Endothelial cell of umbilical vein (primary cell): ENCODE measurements at regions not wholly inside any gene's neighbourhood (a gene's known extent, or its start where the extent isn't known, plus 50 kb on each side); places are given as distances from the start of the nearest gene placed in this dataset.

Source experiments
- BruUV-seq: library from RNA; stranded (reverse); fragments of 400-500 nt; replicated peaks from 2 replicates; lab custom pipeline; 2021; lab: Mats Ljungman, UMichigan
- CTCF ChIA-PET: fragments of 300-600, 350-600 bp; sonication (Branson Sonifier 250); formaldehyde crosslinking; loops from one replicate; lab custom pipeline; 2021; ENCODE audit warnings: antibody characterized with exemption, inconsistent platforms; lab: Charles Lee
- POLR2A ChIA-PET: fragments of 300-600, 350-600 bp; sonication (Branson Sonifier 250); formaldehyde crosslinking; loops from one replicate; lab custom pipeline; 2021; ENCODE audit warnings: antibody characterized with exemption, inconsistent platforms; lab: Charles Lee
- DNase-seq: peaks from one replicate; pipeline ENCODE4 v3.0.0-alpha.2; 2011; ENCODE audit warnings: low read depth, low spot score
- FAIRE-seq: peaks from 2 replicates; lab custom pipeline; 2011; peaks lifted over from hg19 to GRCh38; lab: Jason Lieb, UNC
- H2AFZ ChIP-seq: 2 replicates; pipeline ENCODE4 v1.6.0; 2012; ENCODE audit warnings: low read depth, low read length, control low read depth, inconsistent platforms
- H3K27ac ChIP-seq: 2 replicates; pipeline ENCODE4 v1.5.1; 2011; ENCODE audit warnings: low read depth, mild to moderate bottlenecking, control low read depth, low read length, moderate library complexity; ENCODE audit not compliant: insufficient read depth
- H3K27me3 ChIP-seq, 2 experiments: 2 replicates each; pipeline versions ENCODE4 v1.6.0 to v1.6.1; 2011; ENCODE audit warnings: low read length in 2 of 2, mixed read lengths in 1 of 2; ENCODE audit not compliant: control insufficient read depth in 2 of 2, insufficient read depth in 2 of 2
- H3K36me3 ChIP-seq, 2 experiments: 2 replicates in 1 of 2; 3 replicates in 1 of 2; pipeline ENCODE4 v1.5.1; 2011; ENCODE audit warnings: low read length in 2 of 2, mild to moderate bottlenecking in 1 of 2, moderate library complexity in 1 of 2; ENCODE audit not compliant: control insufficient read depth in 2 of 2, insufficient read depth in 2 of 2; ENCODE audit errors: extremely low read depth in 1 of 2
- H3K4me1 ChIP-seq: 3 replicates; pipeline ENCODE4 v1.5.1; 2011; ENCODE audit warnings: mild to moderate bottlenecking, low read length; ENCODE audit not compliant: control insufficient read depth, insufficient read depth; ENCODE audit errors: extremely low read depth
- H3K4me2 ChIP-seq: 2 replicates; pipeline ENCODE4 v1.6.1; 2011; ENCODE audit warnings: low read length, control low read depth, mixed read lengths; ENCODE audit not compliant: insufficient read depth
- H3K4me3 ChIP-seq, 3 experiments: fragments of 200-600 bp in 1 of 3; sonication (generic), shearing (Covaris generic) in 1 of 3; replicated peaks in 1 of 3; 2 replicates each; pipeline ENCODE4 v1.5.1; 2011 to 2016; ENCODE audit warnings: control low read depth in 3 of 3, low read length in 3 of 3, mild to moderate bottlenecking in 2 of 3, inconsistent platforms in 1 of 3, low read depth in 1 of 3, moderate library complexity in 1 of 3; ENCODE audit not compliant: insufficient read depth in 1 of 3
- H3K79me2 ChIP-seq: 2 replicates; pipeline ENCODE4 v1.6.0; 2012; ENCODE audit warnings: low read length, inconsistent platforms; ENCODE audit not compliant: control insufficient read depth, insufficient read depth
- H3K9ac ChIP-seq: replicated peaks from 2 replicates; pipeline ENCODE3; 2011; ENCODE audit warnings: low read length, control low read depth; ENCODE audit not compliant: insufficient read depth; ENCODE audit errors: extremely low read depth
- H3K9me1 ChIP-seq: replicated peaks from 3 replicates; pipeline ENCODE4 v1.6.0; 2011; ENCODE audit warnings: mild to moderate bottlenecking, low read length; ENCODE audit not compliant: control insufficient read depth, insufficient read depth; ENCODE audit errors: extremely low read depth
- H3K9me3 ChIP-seq: replicated peaks from 2 replicates; pipeline ENCODE4 v1.5.1; 2012; ENCODE audit warnings: low read length, inconsistent platforms; ENCODE audit not compliant: control insufficient read depth, insufficient read depth
- H4K20me1 ChIP-seq: replicated peaks from 2 replicates; pipeline ENCODE3; 2011; ENCODE audit warnings: mild to moderate bottlenecking, low read length; ENCODE audit not compliant: control insufficient read depth, insufficient read depth; ENCODE audit errors: extremely low read depth
- EZH2 ChIP-seq: IDR thresholded peaks from 2 replicates; pipeline ENCODE4 v1.6.1; 2012; ENCODE audit warnings: borderline replicate concordance, low read depth, mild to moderate bottlenecking, moderate library complexity, low read length, inconsistent platforms; ENCODE audit not compliant: severe bottlenecking
- FOS ChIP-seq: IDR thresholded peaks from 2 replicates; pipeline ENCODE4 v1.6.1; 2011; ENCODE audit warnings: mild to moderate bottlenecking, low read length, moderate library complexity, borderline replicate concordance; ENCODE audit not compliant: insufficient read depth
- GATA2 ChIP-seq: IDR thresholded peaks from 2 replicates; pipeline ENCODE4 v1.7.0; 2011; ENCODE audit warnings: low read depth, mild to moderate bottlenecking, moderate library complexity, mixed read lengths, low read length; ENCODE audit not compliant: insufficient read length, insufficient read depth
- JUN ChIP-seq: IDR thresholded peaks from 2 replicates; pipeline ENCODE4 v1.6.1; 2011; ENCODE audit warnings: borderline replicate concordance, low read depth; ENCODE audit not compliant: insufficient read length, insufficient read depth
- MYC ChIP-seq: IDR thresholded peaks from one replicate; pipeline ENCODE4 v1.6.1; 2011; ENCODE audit warnings: mild to moderate bottlenecking, low read depth, low read length
- POLR2A ChIP-seq: IDR thresholded peaks from 2 replicates; pipeline ENCODE4 v1.6.1; 2012; ENCODE audit warnings: low read depth, mild to moderate bottlenecking, control low read depth, low read length
- POLR2AphosphoS5 ChIP-seq: IDR thresholded peaks from 2 replicates; pipeline ENCODE4 v1.6.1; 2012; ENCODE audit warnings: low read depth, mild to moderate bottlenecking, control low read depth, low read length, moderate library complexity; ENCODE audit not compliant: insufficient read depth
- dilution Hi-C: fragments of 300-500 bp; cut with MboI; formaldehyde crosslinking; loops from one replicate; pipeline ENCODE4 v1.15.0; 2019; ENCODE audit warnings: low sequenced_read_pairs; ENCODE audit not compliant: extremely low pct_ligation_motif_present
- intact Hi-C: fragments of 100-400 bp; cut with micrococcal nuclease; formaldehyde crosslinking; loops from one replicate; pipeline ENCODE4 v1.10.0; 2022
- TF ChIP-seq, protein P1 (sequence below), 2 donors: IDR thresholded peaks; 1 replicate in 1 of 2; 2 replicates in 1 of 2; pipeline ENCODE4 v1.5.1; 2011; ENCODE audit warnings: low read length in 2 of 2, mild to moderate bottlenecking in 2 of 2, moderate library complexity in 2 of 2, control low read depth in 1 of 2, inconsistent platforms in 1 of 2, low read depth in 1 of 2; ENCODE audit not compliant: insufficient read depth in 1 of 2; ENCODE audit errors: extremely low read depth in 1 of 2
- TF ChIP-seq, protein P2 (sequence below): IDR thresholded peaks from 2 replicates; pipeline ENCODE4 v1.6.1; 2011; ENCODE audit not compliant: insufficient read depth, insufficient read length

- Histone ChIP-seq H4K20me1 (no peaks in the 10 kb centered on the region), H2AFZ (no peak overlapping the region), H3K4me2 (no peak overlapping the region), H3K27ac (no peak overlapping the region), H3K36me3 (no peaks in the 10 kb centered on the region), H3K9me1 (no peaks in the 10 kb centered on the region), H3K4me1 (no peaks in the 10 kb centered on the region), H3K9ac (no peak overlapping the region), H3K79me2 (no peaks in the 10 kb centered on the region), H3K9me3 (no peaks in the 10 kb centered on the region), H3K4me3 (no peak overlapping the region), H3K27me3 (no peaks in the 10 kb centered on the region)
- TF ChIP-seq GATA2 (no peak), JUN (no peak), MYC (no peak), POLR2AphosphoS5 (no peak), FOS (no peak), EZH2 (no peak), POLR2A (no peak)
- TF ChIP-seq, protein P1, sequence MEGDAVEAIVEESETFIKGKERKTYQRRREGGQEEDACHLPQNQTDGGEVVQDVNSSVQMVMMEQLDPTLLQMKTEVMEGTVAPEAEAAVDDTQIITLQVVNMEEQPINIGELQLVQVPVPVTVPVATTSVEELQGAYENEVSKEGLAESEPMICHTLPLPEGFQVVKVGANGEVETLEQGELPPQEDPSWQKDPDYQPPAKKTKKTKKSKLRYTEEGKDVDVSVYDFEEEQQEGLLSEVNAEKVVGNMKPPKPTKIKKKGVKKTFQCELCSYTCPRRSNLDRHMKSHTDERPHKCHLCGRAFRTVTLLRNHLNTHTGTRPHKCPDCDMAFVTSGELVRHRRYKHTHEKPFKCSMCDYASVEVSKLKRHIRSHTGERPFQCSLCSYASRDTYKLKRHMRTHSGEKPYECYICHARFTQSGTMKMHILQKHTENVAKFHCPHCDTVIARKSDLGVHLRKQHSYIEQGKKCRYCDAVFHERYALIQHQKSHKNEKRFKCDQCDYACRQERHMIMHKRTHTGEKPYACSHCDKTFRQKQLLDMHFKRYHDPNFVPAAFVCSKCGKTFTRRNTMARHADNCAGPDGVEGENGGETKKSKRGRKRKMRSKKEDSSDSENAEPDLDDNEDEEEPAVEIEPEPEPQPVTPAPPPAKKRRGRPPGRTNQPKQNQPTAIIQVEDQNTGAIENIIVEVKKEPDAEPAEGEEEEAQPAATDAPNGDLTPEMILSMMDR (IDR thresholded peaks at IDR 0.05; ENCODE audit: extremely low read depth in 1 of 2, insufficient read depth in 1 of 2, low read depth in 1 of 2, low read length in 2 of 2): no peak
- TF ChIP-seq, protein P2, sequence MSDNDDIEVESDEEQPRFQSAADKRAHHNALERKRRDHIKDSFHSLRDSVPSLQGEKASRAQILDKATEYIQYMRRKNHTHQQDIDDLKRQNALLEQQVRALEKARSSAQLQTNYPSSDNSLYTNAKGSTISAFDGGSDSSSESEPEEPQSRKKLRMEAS: no peak
- FAIRE-seq: no peak
- intact Hi-C loops: no loop called here
- ChIA-PET POLR2A (no interaction called here), CTCF (no interaction called here)
- dilution Hi-C loops: no loop called here
- BruUV-seq: no TSS peak
- DNase-seq: no peak
Measured at GRCh38 chr1:233554037-233554436, 59.9 kb upstream of the KCNK1 start.
